Activated CD4-positive, alpha-beta T cell treated with anti-CD3 and anti-CD28 coated beads, Interleukin-2, amount 10 ng/mL, durations not matched to agents 24 days and 14 days (primary cell): ENCODE measurements at regions not wholly inside any gene's neighbourhood (a gene's known extent, or its start where the extent isn't known, plus 50 kb on each side); places are given as distances from the start of the nearest gene placed in this dataset.

Source experiments
- DNase-seq: peaks from one replicate; pipeline ENCODE4 v3.0.0; 2022
- H3K27ac Mint-ChIP-seq: one replicate; pipeline ENCODE4 v1.8.0; 2022; ENCODE audit warnings: mild to moderate bottlenecking, mixed read lengths
- H3K27me3 Mint-ChIP-seq: one replicate; pipeline ENCODE4 v1.8.0; 2022; ENCODE audit warnings: mixed read lengths
- H3K36me3 Mint-ChIP-seq: one replicate; pipeline ENCODE4 v1.8.0; 2022; ENCODE audit warnings: low read depth, mild to moderate bottlenecking, mixed read lengths
- H3K4me1 Mint-ChIP-seq: one replicate; pipeline ENCODE4 v1.8.0; 2021; ENCODE audit warnings: mixed read lengths
- H3K4me3 Mint-ChIP-seq: one replicate; pipeline ENCODE4 v1.8.0; 2022; ENCODE audit warnings: mild to moderate bottlenecking, moderate library complexity, mixed read lengths
- H3K9me3 Mint-ChIP-seq: one replicate; pipeline ENCODE4 v1.8.0; 2021; ENCODE audit warnings: mixed read lengths
- intact Hi-C: fragments of 100-400 bp; cut with micrococcal nuclease; formaldehyde crosslinking; loops from one replicate; pipeline ENCODE4 v1.15.1; 2023

GRCh38 chr1:73106931-73107330 lies 824.6 kb upstream of the NEGR1 start:
- Mint-ChIP-seq H3K27me3 (no peaks in the 10 kb centered on the region), H3K36me3 (no peaks in the 10 kb centered on the region), H3K4me1 (no peaks in the 10 kb centered on the region), H3K4me3 (no peak overlapping the region), H3K27ac (no peak overlapping the region), H3K9me3 (no peaks in the 10 kb centered on the region)
- intact Hi-C loops, result no loop called here
- DNase-seq, result no peak

DNA sequence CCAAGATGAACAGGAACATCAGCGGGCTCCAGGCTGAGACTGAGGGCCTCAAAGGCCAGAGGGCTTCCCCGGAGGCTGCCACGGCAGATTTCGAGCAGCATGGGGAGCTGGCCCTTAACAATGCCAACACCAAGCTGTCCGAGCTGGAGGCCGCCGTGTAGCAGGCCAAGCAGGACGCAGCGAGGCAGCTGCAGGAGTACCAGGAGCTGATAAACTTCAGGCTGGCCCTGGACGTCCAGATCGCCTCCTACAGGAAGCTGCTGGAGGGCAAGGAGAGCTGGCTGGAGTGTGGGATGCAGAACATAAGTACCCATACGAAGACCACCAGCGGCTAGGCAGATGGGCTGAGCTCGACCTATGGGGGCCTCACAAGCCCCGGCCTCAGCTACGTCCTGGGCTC lies 823.4 kb upstream of the NEGR1 start:
- H3K27me3 Mint-ChIP-seq, result no peaks in the 10 kb centered on the region
- intact Hi-C loops, result no loop called here
- no peaks in the 10 kb centered on the region for H3K9me3 Mint-ChIP-seq
- no peak for DNase-seq
- H3K4me3 Mint-ChIP-seq, result no peak overlapping the region
- no peak overlapping the region for H3K27ac Mint-ChIP-seq
- H3K36me3 Mint-ChIP-seq, result no peaks in the 10 kb centered on the region
- no peaks in the 10 kb centered on the region for H3K4me1 Mint-ChIP-seq

GRCh38 chr1:73104749-73105148 lies 822.4 kb upstream of the NEGR1 start:
- intact Hi-C loops, result no loop called here
- Mint-ChIP-seq H3K27me3 (no peaks in the 10 kb centered on the region), H3K27ac (no peak overlapping the region), H3K9me3 (no peaks in the 10 kb centered on the region), H3K4me3 (no peak overlapping the region), H3K4me1 (no peaks in the 10 kb centered on the region), H3K36me3 (no peaks in the 10 kb centered on the region)
- no peak for DNase-seq

GRCh38 chr1:73100216-73100615 lies 817.9 kb upstream of the NEGR1 start:
- DNase-seq, result no peak
- Mint-ChIP-seq H3K9me3 (no peaks in the 10 kb centered on the region), H3K27me3 (no peaks in the 10 kb centered on the region), H3K36me3 (no peaks in the 10 kb centered on the region), H3K4me1 (no peaks in the 10 kb centered on the region), H3K27ac (no peak overlapping the region), H3K4me3 (no peak overlapping the region)
- intact Hi-C loops, result no loop called here

- no peak for DNase-seq
- Mint-ChIP-seq H3K36me3 (no peaks in the 10 kb centered on the region), H3K4me3 (no peak overlapping the region), H3K4me1 (no peaks in the 10 kb centered on the region), H3K9me3 (no peaks in the 10 kb centered on the region), H3K27me3 (no peaks in the 10 kb centered on the region), H3K27ac (no peak overlapping the region)
- intact Hi-C loops, result no loop called here
These were observed 815.6 kb upstream of the NEGR1 start for GRCh38 chr1:73097917-73098316.

- no peak for DNase-seq
These were observed 814.5 kb upstream of the NEGR1 start for GRCh38 chr1:73096841-73097240.

GRCh38 chr1:73092383-73092782 lies 810.0 kb upstream of the NEGR1 start:
- no peaks in the 10 kb centered on the region for H3K36me3 Mint-ChIP-seq
- H3K4me3 Mint-ChIP-seq, result no peak overlapping the region
- H3K9me3 Mint-ChIP-seq, result peaks cover 3% of the 10 kb centered on the region
- no peak overlapping the region for H3K27ac Mint-ChIP-seq
- no peaks in the 10 kb centered on the region for H3K27me3 Mint-ChIP-seq
- intact Hi-C loops, result no loop called here
- no peak for DNase-seq
- no peaks in the 10 kb centered on the region for H3K4me1 Mint-ChIP-seq

More at GRCh38 chr1:73096841-73097240, 814.5 kb upstream of the NEGR1 start:
- H3K36me3 Mint-ChIP-seq, result no peaks in the 10 kb centered on the region
- H3K4me3 Mint-ChIP-seq, result no peak overlapping the region
- no peaks in the 10 kb centered on the region for H3K9me3 Mint-ChIP-seq
- no peaks in the 10 kb centered on the region for H3K4me1 Mint-ChIP-seq
- intact Hi-C loops, result no loop called here
- H3K27me3 Mint-ChIP-seq, result no peaks in the 10 kb centered on the region
- H3K27ac Mint-ChIP-seq, result no peak overlapping the region

DNA sequence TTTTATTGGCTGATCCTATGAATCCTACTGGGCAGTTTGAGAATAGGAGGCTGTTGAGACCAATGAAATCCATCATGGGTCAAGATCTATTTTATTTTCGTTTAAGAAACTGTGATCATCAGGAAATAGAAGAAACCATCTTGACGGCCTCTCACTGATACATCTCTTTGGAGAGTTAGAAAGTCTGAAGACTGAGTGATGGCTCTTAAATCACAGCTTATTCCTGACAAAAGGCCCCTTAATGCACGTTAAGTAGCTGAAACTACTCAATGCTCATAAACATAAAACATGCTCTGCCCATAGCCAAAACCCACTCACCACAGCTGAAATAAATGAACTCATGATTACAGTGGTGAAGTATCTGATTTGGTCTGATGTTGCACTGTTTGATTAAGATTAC lies 784.5 kb upstream of the NEGR1 start:
- Mint-ChIP-seq H3K36me3 (no peaks in the 10 kb centered on the region), H3K4me3 (no peak overlapping the region), H3K27me3 (no peaks in the 10 kb centered on the region), H3K4me1 (no peaks in the 10 kb centered on the region), H3K27ac (no peak overlapping the region), H3K9me3 (no peaks in the 10 kb centered on the region)
- intact Hi-C loops, result no loop called here
- DNase-seq, result no peak

GRCh38 chr1:73065339-73066041 lies 783.2 kb upstream of the NEGR1 start:
- DNase-seq, result no peak
- Mint-ChIP-seq H3K4me3 (no peak overlapping the region), H3K27me3 (no peaks in the 10 kb centered on the region), H3K9me3 (peaks cover 6% of the 10 kb centered on the region), H3K27ac (no peak overlapping the region), H3K4me1 (no peaks in the 10 kb centered on the region), H3K36me3 (no peaks in the 10 kb centered on the region)
- intact Hi-C loops, result no loop called here

DNA sequence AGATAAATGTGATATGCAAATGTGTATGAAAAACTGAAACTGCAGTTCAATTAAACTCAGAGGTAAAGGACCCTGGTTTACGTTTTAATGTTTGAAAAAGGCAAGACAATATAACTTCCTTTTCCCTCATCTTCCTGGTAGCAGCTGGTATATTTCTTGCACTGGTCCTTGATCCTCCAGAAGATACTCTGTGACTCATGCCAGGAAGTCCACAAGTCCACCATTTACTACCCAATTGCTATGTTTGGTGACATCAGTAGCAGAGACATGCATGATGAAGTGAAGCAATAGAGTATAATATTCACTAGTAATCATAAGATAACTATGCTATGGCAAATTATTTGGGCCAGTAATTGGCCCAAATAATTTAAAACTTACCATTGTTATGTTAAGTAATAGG lies 774.5 kb upstream of the NEGR1 start:
- intact Hi-C loops, result no loop called here
- H3K4me1 Mint-ChIP-seq, result no peaks in the 10 kb centered on the region
- H3K36me3 Mint-ChIP-seq, result no peaks in the 10 kb centered on the region
- no peak overlapping the region for H3K27ac Mint-ChIP-seq
- no peak overlapping the region for H3K4me3 Mint-ChIP-seq
- peaks cover 6% of the 10 kb centered on the region for H3K9me3 Mint-ChIP-seq
- H3K27me3 Mint-ChIP-seq, result no peaks in the 10 kb centered on the region
- no peak for DNase-seq

DNA sequence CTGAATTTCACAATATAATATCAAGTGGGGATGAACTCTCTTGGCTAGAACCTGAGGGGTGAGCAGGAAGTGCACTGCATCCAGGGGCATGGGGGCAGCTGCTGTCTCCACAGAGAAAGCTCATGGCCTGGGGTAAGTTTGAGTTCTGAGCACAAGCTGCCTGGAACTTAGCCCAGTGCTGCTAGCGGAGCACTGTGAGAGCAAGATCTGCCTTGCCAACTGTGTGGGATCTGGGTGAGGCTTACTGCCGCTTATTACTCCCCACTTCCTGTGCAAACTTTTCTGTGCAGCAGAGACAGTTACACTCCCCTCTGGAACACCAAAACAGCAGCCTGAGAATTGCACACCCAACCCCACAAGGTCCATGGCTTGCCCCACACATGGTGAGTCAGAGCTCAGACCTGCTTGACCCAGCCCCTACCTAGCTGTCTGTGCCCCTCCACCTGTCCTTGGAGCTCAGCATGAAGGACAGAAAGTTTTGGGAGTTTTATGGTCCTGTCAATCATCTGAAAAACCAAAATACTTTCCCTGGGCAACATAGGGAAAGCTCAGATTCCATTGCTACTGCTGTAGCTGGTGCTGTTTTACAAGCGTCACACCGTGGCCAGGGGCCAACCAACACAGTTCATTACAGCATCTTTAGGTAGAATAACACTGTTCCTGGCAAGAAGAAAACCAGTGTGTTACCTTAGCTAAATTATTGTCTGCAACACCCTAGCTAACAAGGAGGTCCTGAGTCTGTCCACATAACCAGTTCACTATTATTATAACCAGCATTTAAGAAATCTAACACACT lies 762.1 kb upstream of the NEGR1 start:
- H3K9me3 Mint-ChIP-seq, result no peaks in the 10 kb centered on the region
- no peaks in the 10 kb centered on the region for H3K4me1 Mint-ChIP-seq
- no peaks in the 10 kb centered on the region for H3K36me3 Mint-ChIP-seq
- H3K27ac Mint-ChIP-seq, result no peak overlapping the region
- no peaks in the 10 kb centered on the region for H3K27me3 Mint-ChIP-seq
- no peak for DNase-seq
- no peak overlapping the region for H3K4me3 Mint-ChIP-seq
- intact Hi-C loops, result no loop called here

- H3K27me3 Mint-ChIP-seq, result no peaks in the 10 kb centered on the region
- intact Hi-C loops, result no loop called here
- H3K27ac Mint-ChIP-seq, result no peak overlapping the region
- H3K4me3 Mint-ChIP-seq, result no peak overlapping the region
- H3K36me3 Mint-ChIP-seq, result no peaks in the 10 kb centered on the region
- no peaks in the 10 kb centered on the region for H3K4me1 Mint-ChIP-seq
- no peaks in the 10 kb centered on the region for H3K9me3 Mint-ChIP-seq
- no peak for DNase-seq
These were observed 760.1 kb upstream of the NEGR1 start for GRCh38 chr1:73042403-73042802.

GRCh38 chr1:73040811-73041210 lies 758.5 kb upstream of the NEGR1 start:
- no peaks in the 10 kb centered on the region for H3K9me3 Mint-ChIP-seq
- no peak for DNase-seq
- H3K36me3 Mint-ChIP-seq, result no peaks in the 10 kb centered on the region
- intact Hi-C loops, result no loop called here
- H3K27me3 Mint-ChIP-seq, result no peaks in the 10 kb centered on the region
- no peak overlapping the region for H3K4me3 Mint-ChIP-seq
- no peak overlapping the region for H3K27ac Mint-ChIP-seq
- H3K4me1 Mint-ChIP-seq, result no peaks in the 10 kb centered on the region

- Mint-ChIP-seq H3K4me3 (no peak overlapping the region), H3K27me3 (no peaks in the 10 kb centered on the region), H3K9me3 (no peaks in the 10 kb centered on the region), H3K27ac (no peak overlapping the region), H3K4me1 (no peaks in the 10 kb centered on the region), H3K36me3 (no peaks in the 10 kb centered on the region)
- intact Hi-C loops, result no loop called here
- no peak for DNase-seq
These were observed 751.9 kb upstream of the NEGR1 start for GRCh38 chr1:73034271-73034670.

- Mint-ChIP-seq H3K27ac (no peak overlapping the region), H3K4me1 (no peaks in the 10 kb centered on the region), H3K9me3 (no peaks in the 10 kb centered on the region), H3K36me3 (no peaks in the 10 kb centered on the region), H3K27me3 (no peaks in the 10 kb centered on the region), H3K4me3 (no peak overlapping the region)
- no peak for DNase-seq
- intact Hi-C loops, result no loop called here
These were observed 751.3 kb upstream of the NEGR1 start for GRCh38 chr1:73033640-73034039.
